IPS DF 6.9 (cell line): ENCODE measurements at regions not wholly inside any gene's neighbourhood (a gene's known extent, or its start where the extent isn't known, plus 50 kb on each side); places are given as distances from the start of the nearest gene placed in this dataset.

Experiments
- DNase-seq: peaks from one replicate; pipeline ENCODE4 v3.0.0-alpha.2; 2013; ENCODE audit warnings: low read depth, low spot score
- H3K27ac ChIP-seq: one replicate; pipeline ENCODE4 v1.5.1; 2013; ENCODE audit warnings: low read length, control low read depth
- H3K27me3 ChIP-seq: 2 replicates; pipeline ENCODE4 v1.6.1; 2013; ENCODE audit warnings: mild to moderate bottlenecking, low read length; ENCODE audit not compliant: control insufficient read depth, insufficient read depth
- H3K36me3 ChIP-seq: 2 replicates; pipeline ENCODE4 v1.6.1; 2013; ENCODE audit warnings: low read length; ENCODE audit not compliant: control insufficient read depth, insufficient read depth
- H3K4me1 ChIP-seq: 2 replicates; pipeline ENCODE4 v1.6.1; 2013; ENCODE audit warnings: low read length; ENCODE audit not compliant: control insufficient read depth, insufficient read depth
- H3K4me3 ChIP-seq: 2 replicates; pipeline ENCODE4 v1.5.1; 2013; ENCODE audit warnings: mild to moderate bottlenecking, low read length
- H3K9me3 ChIP-seq: 2 replicates; pipeline ENCODE4 v1.6.1; 2013; ENCODE audit warnings: low read length, inconsistent platforms; ENCODE audit not compliant: control insufficient read depth, insufficient read depth
- WGBS: extraction: QIAGEN DNeasy Blood & Tissue Kit; methylation state at CpG from one replicate; pipeline ENCODE4 v1.1.7; 2013; ENCODE audit warnings: mixed read lengths, missing lambda C conversion rate; ENCODE audit not compliant: insufficient read length, insufficient coverage; 5-methylcytosine and 5-hydroxymethylcytosine counted together

DNA sequence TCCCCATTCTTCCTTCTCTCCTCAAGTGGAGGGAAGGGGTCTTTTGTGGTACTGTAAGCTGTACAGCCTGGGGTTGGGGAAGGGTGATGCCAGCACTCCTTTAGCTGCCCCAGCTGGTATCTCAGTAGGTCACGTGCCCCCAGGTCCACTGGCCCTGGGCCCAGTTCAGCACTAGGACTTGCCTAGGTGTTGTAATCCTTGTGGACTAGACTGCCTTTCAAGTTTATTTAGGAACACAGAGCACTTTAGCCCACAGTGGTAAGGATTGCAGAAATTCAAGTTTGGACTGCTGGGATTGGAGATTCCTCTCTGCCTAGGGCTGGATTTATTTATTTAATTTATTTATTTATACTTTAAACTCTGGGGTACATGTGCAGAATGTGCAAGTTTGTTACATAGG is 569.6 kb downstream of the AACS start:
- no peak for DNase-seq
- Histone ChIP-seq H3K36me3 (no peaks in the 10 kb centered on the region), H3K4me3 (no peak overlapping the region), H3K9me3 (no peaks in the 10 kb centered on the region), H3K27ac (no peak overlapping the region), H3K4me1 (no peaks in the 10 kb centered on the region), H3K27me3 (no peaks in the 10 kb centered on the region)
- WGBS = no CpG with 5 or more reads among the region's 1 CpG

DNA sequence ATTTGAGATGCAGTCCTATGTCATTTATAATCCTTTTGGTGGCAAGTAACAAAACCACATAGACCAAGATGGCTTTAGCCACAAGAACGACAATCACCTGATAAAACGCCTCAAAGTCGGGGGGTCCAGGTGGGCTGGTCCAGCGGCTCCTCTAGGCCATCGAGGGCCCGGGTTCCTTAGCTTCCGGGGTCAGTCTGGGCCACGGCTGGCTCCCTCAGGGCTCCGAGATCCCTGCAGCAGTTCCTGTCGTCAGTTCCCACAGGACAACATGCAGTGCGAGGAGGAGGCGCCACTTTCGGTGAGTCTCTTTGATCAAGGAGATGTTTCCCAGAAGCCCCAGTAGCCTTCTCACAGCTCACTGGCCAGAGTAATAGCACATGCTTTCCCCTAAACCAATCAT is 574.6 kb downstream of the AACS start:
- no peaks in the 10 kb centered on the region for H3K27me3 ChIP-seq
- no peaks in the 10 kb centered on the region for H3K9me3 ChIP-seq
- no peak overlapping the region for H3K27ac ChIP-seq
- WGBS = no CpG with 5 or more reads among the region's 13 CpGs
- no peak overlapping the region for H3K4me3 ChIP-seq
- no peak for DNase-seq
- H3K4me1 ChIP-seq = no peaks in the 10 kb centered on the region
- H3K36me3 ChIP-seq = no peaks in the 10 kb centered on the region

DNA sequence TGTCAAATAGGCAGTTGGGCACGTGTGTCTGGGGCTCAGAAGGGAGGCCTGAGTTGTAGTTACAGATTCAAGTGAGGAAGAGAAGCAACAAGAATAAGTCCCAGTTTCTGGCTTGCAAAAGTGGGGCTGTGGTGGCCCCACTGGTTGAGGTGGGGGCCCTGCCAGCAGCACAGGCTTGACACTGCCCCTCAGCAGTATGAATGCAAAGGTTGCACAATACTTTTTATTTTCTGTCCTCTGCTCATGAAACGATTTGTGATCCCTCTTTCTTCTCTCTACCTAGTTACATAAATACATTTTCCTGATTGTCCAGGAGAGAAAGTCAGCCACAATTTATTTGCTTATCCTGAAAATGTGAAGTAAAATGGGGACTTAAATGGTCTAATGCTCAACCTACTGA is 577.8 kb downstream of the AACS start:
- no peaks in the 10 kb centered on the region for H3K36me3 ChIP-seq
- DNase-seq = no peak
- no CpG with 5 or more reads among the region's 2 CpGs for WGBS
- H3K9me3 ChIP-seq = no peaks in the 10 kb centered on the region
- no peak overlapping the region for H3K27ac ChIP-seq
- H3K4me1 ChIP-seq = no peaks in the 10 kb centered on the region
- no peak overlapping the region for H3K4me3 ChIP-seq
- H3K27me3 ChIP-seq = no peaks in the 10 kb centered on the region

DNA sequence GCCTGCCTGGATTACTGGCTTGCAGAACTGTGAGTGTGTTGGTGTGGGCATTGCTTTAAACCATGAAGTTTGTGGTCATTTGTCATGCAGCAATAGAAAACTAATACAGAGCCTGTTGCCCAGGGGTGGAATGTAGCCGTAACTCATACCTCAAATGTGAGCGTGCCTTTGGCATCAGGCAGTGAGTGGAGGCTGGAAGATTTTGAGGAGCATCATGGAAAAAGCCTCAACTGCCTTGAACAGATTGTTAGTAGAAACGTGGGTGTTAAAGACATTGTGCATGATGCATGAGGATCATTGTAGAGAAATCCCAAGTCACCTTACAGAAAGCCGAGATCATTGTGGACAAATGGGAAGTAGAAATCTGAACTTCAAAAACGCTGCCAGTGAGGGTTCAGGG is 580.5 kb downstream of the AACS start:
- Histone ChIP-seq H3K4me1 (no peaks in the 10 kb centered on the region), H3K36me3 (no peaks in the 10 kb centered on the region), H3K27me3 (no peaks in the 10 kb centered on the region), H3K4me3 (no peak overlapping the region), H3K27ac (no peak overlapping the region), H3K9me3 (no peaks in the 10 kb centered on the region)
- no CpG with 5 or more reads among the region's 5 CpGs for WGBS
- DNase-seq = no peak

DNA sequence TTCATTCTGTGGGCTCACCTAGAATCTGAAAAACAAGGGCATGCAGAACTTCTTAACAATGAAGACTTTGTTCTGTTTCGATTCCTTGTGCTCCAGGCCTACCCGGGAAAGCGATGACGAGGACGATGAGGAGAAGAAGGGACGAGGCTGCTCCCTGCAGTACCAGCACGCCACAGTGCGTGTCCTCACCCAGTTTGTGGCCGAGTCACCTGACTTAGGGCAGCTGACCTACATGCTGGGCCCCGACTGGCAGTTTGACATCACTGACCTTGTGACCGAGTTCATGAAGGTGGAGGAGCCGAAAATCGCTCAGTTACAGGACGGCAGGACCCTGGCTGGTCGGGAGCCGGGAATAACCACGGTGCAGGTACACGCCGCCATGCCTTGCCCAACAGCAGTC is 585.4 kb downstream of the AACS start:
- Histone ChIP-seq H3K36me3 (0 out of 2 replicates have a peak, but pooled peaks cover 3% of the 10 kb centered on the region), H3K9me3 (no peaks in the 10 kb centered on the region), H3K27me3 (no peaks in the 10 kb centered on the region), H3K4me3 (no peak overlapping the region), H3K27ac (no peak overlapping the region), H3K4me1 (no peaks in the 10 kb centered on the region)
- no peak for DNase-seq
- WGBS = no CpG with 5 or more reads among the region's 19 CpGs

DNA sequence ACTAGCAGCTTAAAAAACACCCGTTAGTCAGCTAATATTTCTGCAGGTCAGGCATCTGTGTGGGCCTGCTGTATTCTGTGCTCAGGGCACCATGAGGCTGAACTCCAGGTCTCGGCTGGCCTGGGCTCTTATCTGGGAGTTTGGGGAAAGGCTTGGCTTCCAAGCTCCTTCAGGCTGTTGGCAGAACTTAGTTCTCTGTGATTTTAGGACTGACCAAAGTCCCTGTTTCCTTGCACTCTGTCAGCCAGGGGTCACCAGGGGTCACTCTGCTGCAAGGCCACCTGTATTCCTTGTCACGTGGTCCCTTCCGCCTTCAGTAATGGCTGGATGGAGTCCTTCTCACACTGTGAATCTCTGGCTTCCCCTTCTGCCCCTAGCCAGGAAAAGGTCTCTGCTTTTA is 586.4 kb downstream of the AACS start:
- DNase-seq = no peak
- Histone ChIP-seq H3K9me3 (no peaks in the 10 kb centered on the region), H3K4me3 (no peak overlapping the region), H3K4me1 (no peaks in the 10 kb centered on the region), H3K36me3 (0 out of 2 replicates have a peak, but pooled peaks cover 3% of the 10 kb centered on the region), H3K27ac (no peak overlapping the region), H3K27me3 (no peaks in the 10 kb centered on the region)
- no CpG with 5 or more reads among the region's 4 CpGs for WGBS

DNA sequence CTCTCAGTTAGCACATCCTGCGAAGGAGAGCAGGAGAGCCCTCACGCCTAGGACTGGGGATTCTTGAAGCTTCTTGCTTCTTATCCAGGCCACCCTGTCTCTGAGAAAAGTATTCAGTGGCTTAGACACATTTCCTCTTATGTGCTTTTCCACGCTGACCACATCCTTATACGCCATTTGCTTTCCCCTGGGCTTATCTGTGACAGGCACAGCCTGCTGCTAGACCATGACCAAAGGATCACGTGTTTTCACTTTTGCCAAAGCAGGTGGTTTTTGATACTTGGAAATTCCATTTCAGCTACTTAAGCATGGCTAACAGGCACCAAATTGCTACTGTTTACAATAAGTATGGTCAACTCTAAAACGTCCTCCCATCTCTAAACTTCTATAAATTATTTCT is 587.4 kb downstream of the AACS start:
- H3K4me3 ChIP-seq = no peak overlapping the region
- H3K9me3 ChIP-seq = no peaks in the 10 kb centered on the region
- 0 out of 2 replicates have a peak, but pooled peaks cover 3% of the 10 kb centered on the region for H3K36me3 ChIP-seq
- H3K4me1 ChIP-seq = no peaks in the 10 kb centered on the region
- DNase-seq = no peak
- no peak overlapping the region for H3K27ac ChIP-seq
- no CpG with 5 or more reads among the region's 6 CpGs for WGBS
- H3K27me3 ChIP-seq = no peaks in the 10 kb centered on the region

DNA sequence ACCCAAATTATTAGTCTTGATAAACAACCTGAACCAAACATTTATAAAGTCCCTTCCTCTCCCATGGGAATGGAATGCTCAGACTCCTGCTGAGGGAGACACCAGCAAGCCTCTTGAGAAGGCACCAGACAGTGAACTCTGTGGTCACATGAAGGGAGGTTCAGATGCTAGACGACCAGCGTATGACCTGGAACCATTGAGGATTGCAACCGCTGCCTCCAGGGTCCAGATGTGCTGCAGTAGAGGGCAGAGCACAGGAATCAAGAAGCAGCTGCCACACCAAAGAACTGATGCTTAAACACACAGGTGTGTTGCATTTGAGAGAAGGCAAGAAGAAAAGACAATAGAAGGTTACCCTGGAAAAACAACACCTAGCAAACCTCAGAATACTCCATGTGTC is 592.4 kb downstream of the AACS start:
- DNase-seq = no peak
- Histone ChIP-seq H3K27ac (no peak overlapping the region), H3K4me3 (no peak overlapping the region), H3K27me3 (no peaks in the 10 kb centered on the region), H3K4me1 (no peaks in the 10 kb centered on the region), H3K9me3 (no peaks in the 10 kb centered on the region), H3K36me3 (0 out of 2 replicates have a peak, but pooled peaks cover 3% of the 10 kb centered on the region)
- no CpG with 5 or more reads among the region's 3 CpGs for WGBS

DNA sequence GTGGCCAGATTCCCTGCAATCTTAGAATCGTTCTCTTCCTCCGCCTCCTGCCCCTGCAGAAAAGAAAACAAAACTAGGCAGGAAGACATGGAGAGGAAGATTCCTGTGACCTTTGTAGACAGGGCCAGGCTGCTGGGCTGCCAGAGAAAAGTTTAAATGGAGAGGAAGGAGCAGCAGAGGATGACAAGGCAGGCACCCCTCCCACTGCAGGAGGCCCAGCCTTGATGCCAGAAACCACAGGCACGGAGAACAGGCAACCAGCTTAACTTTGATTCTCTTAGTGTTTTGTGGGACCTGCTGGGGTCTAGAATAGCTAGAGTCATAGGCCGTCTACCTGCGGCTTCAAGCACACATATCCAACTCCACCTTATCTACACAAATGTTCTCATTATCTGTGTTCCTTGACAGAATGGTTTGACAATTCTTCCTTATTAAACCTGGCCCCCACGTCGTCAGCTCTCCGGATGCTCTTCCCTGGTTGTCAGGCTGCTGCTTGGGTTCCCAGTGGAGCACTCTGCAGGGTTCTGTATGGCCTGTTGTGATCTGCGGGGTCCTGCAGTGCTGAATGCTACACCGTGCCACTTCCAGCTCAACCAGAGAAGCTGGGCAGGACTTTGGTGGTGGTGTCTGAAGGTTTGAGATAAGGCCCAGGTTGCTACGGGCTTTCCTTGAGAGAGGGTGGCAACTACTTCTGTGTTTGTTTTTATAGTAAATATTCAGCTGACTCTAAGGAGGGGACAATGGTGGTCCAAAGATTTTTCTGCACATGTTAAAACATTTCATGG is 609.5 kb downstream of the AACS start:
- Histone ChIP-seq H3K27ac (no peak overlapping the region), H3K27me3 (no peaks in the 10 kb centered on the region)
- WGBS = no CpG with 5 or more reads among the region's 11 CpGs

DNA sequence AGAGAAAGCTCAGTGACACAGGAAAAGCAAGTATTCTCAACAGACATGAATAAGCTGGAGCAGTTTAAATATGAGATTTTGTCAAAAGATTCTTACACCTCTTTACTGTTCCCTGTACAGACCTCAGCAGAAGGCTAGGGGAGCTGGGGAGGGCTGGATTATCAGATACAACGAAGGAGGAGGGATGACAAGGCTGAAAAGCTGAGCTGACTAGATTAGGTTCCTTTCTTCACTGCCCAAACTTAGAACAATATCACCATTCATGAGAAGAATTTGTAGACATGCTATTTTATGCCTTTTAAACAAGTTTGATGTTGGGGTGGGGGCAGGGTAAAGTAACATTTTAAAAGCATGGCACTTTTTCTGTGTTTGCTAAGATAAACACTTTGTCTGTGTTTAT is 611.1 kb downstream of the AACS start:
- Histone ChIP-seq H3K27me3 (no peaks in the 10 kb centered on the region), H3K36me3 (no peaks in the 10 kb centered on the region), H3K9me3 (no peaks in the 10 kb centered on the region), H3K27ac (no peak overlapping the region), H3K4me1 (no peaks in the 10 kb centered on the region), H3K4me3 (no peak overlapping the region)
- no peak for DNase-seq
- no CpG with 5 or more reads among the region's 1 CpG for WGBS

More for the DNA sequence above, 609.5 kb downstream of the AACS start:
- no peak for DNase-seq
- Histone ChIP-seq H3K4me1 (no peaks in the 10 kb centered on the region), H3K9me3 (no peaks in the 10 kb centered on the region), H3K4me3 (no peak overlapping the region), H3K36me3 (no peaks in the 10 kb centered on the region)

DNA sequence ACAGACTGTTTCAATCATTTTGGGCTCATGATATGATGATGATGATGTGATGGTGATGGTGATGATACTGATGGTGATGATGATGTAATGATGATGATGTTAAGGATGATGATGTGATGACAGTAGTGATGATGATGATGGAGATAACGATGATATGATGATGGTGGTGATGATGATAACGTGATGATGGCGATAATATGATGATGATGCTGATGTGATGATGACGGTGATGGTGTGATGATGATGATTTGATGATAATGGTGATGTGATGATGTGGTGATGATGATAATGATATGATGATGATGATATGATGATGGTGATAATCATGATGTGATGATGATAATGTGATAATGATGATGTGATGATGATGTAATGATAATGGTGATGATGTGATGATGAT is 612.6 kb downstream of the AACS start:
- H3K4me3 ChIP-seq = no peak overlapping the region
- DNase-seq = no peak
- H3K4me1 ChIP-seq = no peaks in the 10 kb centered on the region
- no peaks in the 10 kb centered on the region for H3K36me3 ChIP-seq
- no peaks in the 10 kb centered on the region for H3K9me3 ChIP-seq
- no peak overlapping the region for H3K27ac ChIP-seq
- WGBS = 100% methylated on average over 4 of the region's 4 CpGs
- no peaks in the 10 kb centered on the region for H3K27me3 ChIP-seq
